SK-N-MC (cell line): ENCODE measurements at regions not wholly inside any gene's neighbourhood (a gene's known extent, or its start where the extent isn't known, plus 50 kb on each side); places are given as distances from the start of the nearest gene placed in this dataset.
A peak's percentile ranks its signal among the peaks of the same experiment; 100 is the strongest.
"Not testable (repeated sequence)": the region's sequence is repeated elsewhere in the genome, so short reads cannot be mapped to it uniquely, and the experiment has no call there.

Experiments
- DNase-seq: peaks from one replicate; pipeline ENCODE4 v3.0.0-alpha.2; 2011; ENCODE audit warnings: low read depth, low spot score
- H3K27ac ChIP-seq: fragments of 200-600 bp; sonication (generic); 2 replicates; pipeline ENCODE4 v1.5.1; 2016; ENCODE audit warnings: mixed run types
- H3K36me3 ChIP-seq: fragments of 200-600 bp; sonication (generic); 2 replicates; pipeline ENCODE4 v1.6.1; 2017; ENCODE audit warnings: antibody characterized with exemption, low read length, mixed read lengths; ENCODE audit not compliant: insufficient read depth
- H3K4me3 ChIP-seq: fragments of 200-600 bp; sonication (generic); 2 replicates; pipeline ENCODE4 v1.5.1; 2016
- H3K9ac ChIP-seq: fragments of 200-600 bp; sonication (generic); 2 replicates; pipeline ENCODE4 v1.8.0; 2017; ENCODE audit warnings: mixed run types, mixed read lengths; ENCODE audit not compliant: insufficient read length
- H3K9me3 ChIP-seq: fragments of 200-600 bp; sonication (generic); 2 replicates; pipeline ENCODE4 v1.6.1; 2017; ENCODE audit warnings: low read depth, mild to moderate bottlenecking, antibody characterized with exemption, low read length, moderate library complexity, mixed read lengths
- EZH2 ChIP-seq: fragments of 200-600 bp; sonication (generic); IDR thresholded peaks from one replicate; pipeline ENCODE4 v1.6.1; 2017; ENCODE audit warnings: antibody characterized with exemption
- FOXP2 ChIP-seq: optimal IDR thresholded peaks from 2 replicates; pipeline ENCODE3; 2011; ENCODE audit warnings: mild to moderate bottlenecking, moderate library complexity; ENCODE audit not compliant: insufficient read depth; ENCODE audit errors: extremely low read length, control extremely low read depth
- POLR2AphosphoS5 ChIP-seq: IDR thresholded peaks from 2 replicates; pipeline ENCODE4 v1.6.1; 2012; ENCODE audit warnings: mild to moderate bottlenecking, low read depth, low read length, borderline replicate concordance

DNA sequence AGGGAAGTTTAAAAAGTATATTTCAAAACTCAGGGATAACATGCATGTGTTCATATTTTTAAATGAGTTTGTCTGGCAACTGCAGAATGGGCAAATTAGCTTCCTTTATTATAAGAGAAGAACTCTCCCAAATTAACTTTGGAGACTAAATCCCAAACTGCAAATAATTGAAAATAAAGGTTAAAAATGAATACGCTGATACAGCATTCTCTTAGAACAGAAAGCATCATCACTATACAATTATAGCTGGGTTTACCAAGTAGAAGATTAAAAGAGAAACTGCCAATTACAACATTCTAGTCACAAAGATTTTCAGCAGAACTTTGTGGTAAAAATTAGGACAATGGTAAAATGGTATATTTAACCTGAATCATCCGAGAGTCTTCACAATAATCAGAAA is 73.3 kb downstream of the OLFM4 start:
- Histone ChIP-seq H3K27ac (no peak overlapping the region), H3K4me3 (no peak overlapping the region), H3K9me3 (no peaks in the 10 kb centered on the region), H3K9ac (no peak overlapping the region), H3K36me3 (no peaks in the 10 kb centered on the region)
- no peak for DNase-seq
- TF ChIP-seq EZH2: no peak

DNA sequence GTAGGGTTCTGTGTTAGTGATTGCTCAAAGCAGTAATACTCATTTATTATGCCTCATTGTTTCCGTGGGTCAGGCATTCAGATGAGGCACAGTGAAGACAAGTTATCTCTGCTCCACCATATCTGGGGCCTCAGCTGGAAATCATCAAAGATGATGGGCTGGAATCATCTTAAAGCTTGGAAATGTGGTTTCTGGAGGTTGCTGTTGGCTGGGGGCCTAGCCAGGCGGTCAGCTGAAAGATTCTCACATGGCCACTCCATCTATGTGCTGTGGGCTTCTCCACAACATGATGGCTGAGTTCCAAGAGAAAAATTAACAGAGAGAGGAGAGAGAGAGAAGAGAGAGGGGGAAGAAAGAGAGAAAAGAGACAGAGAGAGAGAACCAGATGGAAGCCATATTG is 75.5 kb downstream of the OLFM4 start:
- TF ChIP-seq FOXP2 (no peak), EZH2 (no peak), POLR2AphosphoS5 (no peak)

DNA sequence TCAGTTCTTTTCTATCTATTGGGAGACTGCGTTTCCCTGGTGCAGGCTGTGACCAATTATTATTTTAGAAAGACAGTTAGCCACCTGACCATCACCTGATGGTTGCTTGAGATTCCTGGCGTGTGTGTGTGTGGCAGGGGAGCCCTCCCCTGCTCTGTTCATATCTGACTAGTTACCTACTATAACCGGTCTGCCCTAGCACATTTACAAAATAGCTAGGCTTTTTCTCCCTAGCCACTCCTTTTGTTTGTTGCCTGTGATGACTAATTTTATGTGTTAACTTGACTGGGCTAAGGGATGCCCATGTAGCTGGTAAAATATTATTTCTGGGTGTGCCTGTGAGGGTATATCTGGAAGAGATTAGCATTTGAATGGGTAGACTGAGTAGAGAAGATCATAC is 76.9 kb downstream of the OLFM4 start:
- Histone ChIP-seq H3K4me3 (no peak overlapping the region), H3K36me3 (no peaks in the 10 kb centered on the region), H3K27ac (no peak overlapping the region), H3K9ac (no peak overlapping the region), H3K9me3 (no peaks in the 10 kb centered on the region)
- TF ChIP-seq EZH2 (no peak), FOXP2 (no peak), POLR2AphosphoS5 (no peak)
- DNase-seq: no peak

More for the DNA sequence above, 75.5 kb downstream of the OLFM4 start:
- Histone ChIP-seq H3K27ac (no peak overlapping the region), H3K36me3 (no peaks in the 10 kb centered on the region), H3K4me3 (no peak overlapping the region), H3K9ac (no peak overlapping the region), H3K9me3 (no peaks in the 10 kb centered on the region)
- no peak for DNase-seq

DNA sequence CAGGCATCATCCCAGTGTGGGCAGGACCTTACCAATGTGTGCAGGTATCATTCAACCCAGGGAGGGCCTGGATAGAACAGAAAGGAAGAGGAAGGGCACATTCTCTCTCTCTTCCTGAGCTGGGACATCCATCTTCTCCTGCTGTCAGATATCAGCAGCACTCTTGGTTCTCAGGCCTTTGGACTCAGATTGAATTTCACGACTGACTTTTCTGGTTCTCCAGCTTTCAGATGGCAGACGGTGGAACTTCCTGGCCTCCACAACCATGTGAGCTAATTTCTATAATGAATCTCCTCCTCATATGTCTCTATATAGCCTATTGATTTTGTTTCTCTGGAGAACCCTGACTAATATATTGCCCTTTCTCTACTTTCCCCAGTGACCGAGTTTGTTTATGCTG is 77.3 kb downstream of the OLFM4 start:
- DNase-seq: no peak
- no peaks in the 10 kb centered on the region for H3K36me3 ChIP-seq
- H3K9me3 ChIP-seq: no peaks in the 10 kb centered on the region
- H3K9ac ChIP-seq: no peak overlapping the region
- H3K27ac ChIP-seq: no peak overlapping the region
- H3K4me3 ChIP-seq: no peak overlapping the region
- TF ChIP-seq FOXP2: no peak

DNA sequence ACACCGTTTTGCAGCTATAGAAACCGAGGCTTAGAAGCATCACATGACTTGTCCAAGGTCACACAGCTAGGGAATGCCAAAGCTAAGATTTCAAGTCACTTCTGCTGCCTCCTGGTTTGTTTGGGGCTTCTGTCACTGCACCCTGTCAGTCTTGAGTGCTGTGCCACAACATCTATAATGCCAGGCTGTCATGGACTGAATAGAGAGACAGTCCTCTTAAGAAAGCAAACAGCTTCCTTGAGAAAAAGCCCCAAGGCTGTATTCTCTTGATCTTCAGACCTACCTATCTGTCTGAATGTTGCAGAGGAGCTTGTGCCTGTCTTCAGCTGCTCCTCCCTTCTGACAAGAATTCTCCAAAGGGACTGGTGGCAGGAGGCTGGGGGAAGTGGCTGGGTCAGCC is 81.6 kb downstream of the OLFM4 start:
- Histone ChIP-seq H3K9ac (no peak overlapping the region), H3K27ac (no peak overlapping the region), H3K4me3 (no peak overlapping the region), H3K9me3 (no peaks in the 10 kb centered on the region), H3K36me3 (no peaks in the 10 kb centered on the region)
- TF ChIP-seq EZH2: no peak
- TF ChIP-seq FOXP2: no peak
- TF ChIP-seq POLR2AphosphoS5: no peak
- DNase-seq: no peak

DNA sequence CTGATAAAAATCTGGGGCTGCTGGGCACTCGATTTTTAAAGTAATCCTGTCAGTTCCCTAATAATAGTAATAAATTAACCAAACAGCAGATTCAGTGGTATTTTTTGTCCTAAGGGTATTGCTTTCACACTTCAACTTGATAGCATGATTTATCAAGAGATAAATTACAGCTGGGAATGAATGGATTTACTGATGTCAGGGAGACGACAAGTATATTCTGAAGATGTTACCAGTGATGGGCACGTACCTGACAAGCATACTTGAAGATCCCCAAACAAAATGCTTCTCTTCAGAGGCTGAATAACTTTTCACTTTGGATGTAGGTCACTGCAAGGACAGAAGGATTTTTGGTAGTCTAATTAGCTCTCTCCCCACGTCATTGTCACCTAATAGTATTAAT is 82.0 kb downstream of the OLFM4 start:
- Histone ChIP-seq H3K4me3 (no peak overlapping the region), H3K36me3 (no peaks in the 10 kb centered on the region), H3K9ac (no peak overlapping the region), H3K9me3 (no peaks in the 10 kb centered on the region), H3K27ac (no peak overlapping the region)
- no peak for DNase-seq
- TF ChIP-seq FOXP2: no peak
- TF ChIP-seq EZH2: no peak
- no peak for TF ChIP-seq POLR2AphosphoS5

DNA sequence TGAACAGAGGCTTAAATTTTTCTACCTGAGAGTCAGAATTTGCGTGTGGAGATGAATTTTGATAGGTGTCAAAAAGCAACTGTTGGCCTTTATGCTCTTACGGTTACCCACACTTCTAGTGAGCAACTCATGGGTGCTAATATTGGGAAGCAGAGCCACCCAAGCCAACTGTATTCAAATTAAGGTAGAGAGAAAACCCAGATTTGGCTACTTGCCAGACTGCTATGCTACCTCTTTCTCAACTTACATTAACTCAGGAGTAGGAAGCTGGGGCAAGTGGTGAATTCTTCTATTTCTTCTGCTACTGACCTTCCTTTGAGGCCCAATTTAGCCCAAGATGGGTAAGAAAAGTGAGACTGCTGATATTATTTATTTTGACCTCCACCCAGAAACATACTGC is 83.9 kb downstream of the OLFM4 start:
- Histone ChIP-seq H3K9ac (no peak overlapping the region), H3K36me3 (no peaks in the 10 kb centered on the region), H3K4me3 (no peak overlapping the region), H3K27ac (no peak overlapping the region), H3K9me3 (no peaks in the 10 kb centered on the region)
- TF ChIP-seq EZH2 (no peak), FOXP2 (no peak), POLR2AphosphoS5 (no peak)
- no peak for DNase-seq

DNA sequence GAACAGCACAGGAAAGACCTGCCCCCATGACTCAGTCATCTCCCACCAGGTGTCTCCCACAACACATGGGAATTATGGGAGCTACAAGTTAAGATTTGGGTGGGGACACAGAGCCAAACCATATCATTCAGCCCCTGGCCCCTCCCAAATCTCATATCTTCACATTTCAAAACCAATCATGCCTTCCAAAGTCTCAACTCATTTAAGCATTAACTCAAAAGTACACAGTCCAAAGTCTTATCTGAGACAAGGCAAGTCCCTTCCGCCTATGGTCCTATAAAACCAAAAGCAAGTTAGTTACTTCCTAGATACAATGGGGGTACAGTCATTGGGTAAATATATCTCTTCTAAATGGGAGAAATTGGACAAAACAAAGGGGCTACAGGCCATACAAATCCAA is 88.4 kb downstream of the OLFM4 start:
- H3K27ac ChIP-seq, H3K9me3 ChIP-seq, DNase-seq, H3K9ac ChIP-seq, H3K36me3 ChIP-seq, H3K4me3 ChIP-seq: not testable (repeated sequence)

GRCh38 chr13:53121131-53121773 is 92.6 kb downstream of the OLFM4 start:
- no peaks in the 10 kb centered on the region for H3K9me3 ChIP-seq
- peak overlapping the region; percentile 85 for H3K27ac ChIP-seq
- H3K36me3 ChIP-seq: no peaks in the 10 kb centered on the region
- DNase-seq: peak; percentile 69
- peak overlapping the region; percentile 34 for H3K4me3 ChIP-seq
- H3K9ac ChIP-seq: peak overlapping the region; percentile 7
- TF ChIP-seq FOXP2 (no peak), EZH2 (no peak), POLR2AphosphoS5 (no peak)
